Loucy (cell line): ENCODE measurements at regions not wholly inside any gene's neighbourhood (a gene's known extent, or its start where the extent isn't known, plus 50 kb on each side); places are given as distances from the start of the nearest gene placed in this dataset.

Experiments
- CTCF ChIP-seq: fragments of 200-600 bp; sonication (generic); conservative IDR thresholded peaks from 2 replicates; pipeline ENCODE4 v1.5.1; 2014; ENCODE audit warnings: mild to moderate bottlenecking, antibody characterized with exemption, low read length
- EZH2phosphoT487 ChIP-seq: fragments of 200-600 bp; IDR thresholded peaks from 2 replicates; pipeline ENCODE4 v1.6.1; 2018; ENCODE audit warnings: antibody characterized with exemption, mild to moderate bottlenecking, moderate library complexity, borderline replicate concordance

GRCh38 chr13:53141336-53141735, 112.7 kb downstream of the OLFM4 start:
- TF ChIP-seq CTCF (no peak), EZH2phosphoT487 (no peak)
